ENCODE measurements at regions not wholly inside any gene's neighbourhood (a gene's known extent, or its start where the extent isn't known, plus 50 kb on each side); places are given as distances from the start of the nearest gene placed in this dataset.
"Not testable (repeated sequence)": the region's sequence is repeated elsewhere in the genome, so short reads cannot be mapped to it uniquely, and the experiment has no call there.

DNA sequence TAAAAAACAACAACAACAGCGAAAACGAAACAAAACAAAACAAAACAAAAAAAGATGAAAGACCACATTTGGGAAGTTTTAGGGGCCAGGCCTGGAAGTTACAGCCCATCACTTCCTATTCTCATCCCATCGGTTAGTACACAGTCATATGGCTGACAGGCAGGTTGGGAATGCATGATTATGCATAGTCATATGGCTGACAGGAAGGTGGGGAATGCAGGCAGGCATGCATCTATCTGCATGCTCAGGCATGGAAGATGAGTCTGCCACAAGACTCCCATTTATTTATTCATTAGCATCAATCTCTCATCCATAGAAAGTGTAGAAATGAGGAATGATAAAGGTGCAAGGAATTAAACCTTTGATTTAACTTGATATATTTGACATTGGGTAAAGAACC lies 325.3 kb upstream of the MEX3C start:
- DNase-seq (ENCODE audit: low read depth) = no peak

GRCh38 chr18:51523671-51524070 lies 326.2 kb upstream of the MEX3C start:
- no peak for DNase-seq (ENCODE audit: low read depth)

- DNase-seq (ENCODE audit: low read depth) = no peak
These were observed 328.2 kb upstream of the MEX3C start for GRCh38 chr18:51525453-51526225.

DNA sequence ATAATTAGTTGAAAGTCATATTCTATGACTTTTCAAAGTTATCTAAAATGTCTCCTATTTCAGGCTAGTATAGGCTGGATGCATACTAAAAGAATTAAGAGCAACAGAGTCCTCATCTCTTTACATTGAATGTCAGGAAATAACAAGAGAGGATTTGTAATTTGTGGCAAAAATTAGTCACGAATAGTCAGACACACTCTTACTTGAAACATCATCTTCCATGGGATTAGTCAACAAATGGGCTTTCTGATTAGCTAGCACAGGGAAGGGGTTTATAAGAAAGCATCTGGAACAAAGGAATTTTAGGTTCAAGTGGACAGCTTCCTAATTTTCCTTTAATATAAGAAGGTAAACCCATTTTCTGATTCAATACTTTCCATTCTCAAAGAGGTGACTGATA lies 330.3 kb upstream of the MEX3C start:
- no peak for DNase-seq (ENCODE audit: low read depth)

- DNase-seq (ENCODE audit: low read depth) = no peak
These were observed 334.0 kb upstream of the MEX3C start for GRCh38 chr18:51531501-51531900.

- DNase-seq (ENCODE audit: low read depth) = no peak
These were observed 340.0 kb upstream of the MEX3C start for GRCh38 chr18:51537487-51537886.

GRCh38 chr18:51540562-51540961 lies 343.1 kb upstream of the MEX3C start:
- DNase-seq (ENCODE audit: low read depth) = no peak

DNA sequence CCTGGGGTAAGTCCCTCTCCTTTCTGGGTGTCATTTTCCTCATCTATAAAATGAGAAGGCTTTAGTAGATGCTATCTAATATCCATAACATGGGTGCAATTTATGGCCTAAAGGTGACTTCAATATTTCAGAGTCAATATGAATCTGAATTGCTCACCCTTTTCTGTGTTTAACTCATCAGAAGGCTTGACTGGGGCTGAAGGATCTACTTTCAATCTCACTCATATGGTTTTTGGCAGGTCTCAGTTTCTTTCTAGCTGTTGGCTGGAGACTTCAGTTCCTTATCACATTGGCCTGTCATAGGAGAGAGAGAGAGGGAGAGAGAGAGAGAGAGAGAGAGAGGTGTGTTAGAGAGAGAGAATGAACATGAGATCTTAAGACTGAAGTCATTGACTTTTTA lies 343.7 kb upstream of the MEX3C start:
- no peak for DNase-seq (ENCODE audit: low read depth)

- no peak for DNase-seq (ENCODE audit: low read depth)
These were observed 346.2 kb upstream of the MEX3C start for GRCh38 chr18:51543658-51544155.

DNA sequence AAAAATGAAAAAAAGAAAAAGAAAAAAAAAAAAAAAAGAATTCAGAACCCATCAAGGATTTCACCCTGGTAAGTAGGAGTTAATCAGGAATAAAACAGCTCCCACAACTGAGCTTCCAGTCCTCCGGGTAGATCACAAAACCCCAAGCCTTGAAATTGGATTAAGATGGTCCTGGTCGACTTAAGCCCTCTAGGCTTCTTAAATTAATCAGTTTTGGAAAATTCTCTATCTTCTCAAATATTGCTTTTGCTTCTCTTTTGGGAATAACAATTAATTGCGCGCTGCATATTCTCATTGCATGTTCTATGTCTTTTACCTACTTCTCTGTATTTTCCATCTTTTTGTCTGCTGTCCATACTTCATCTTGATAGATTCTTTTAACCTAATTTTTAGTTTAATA lies 348.0 kb upstream of the MEX3C start:
- DNase-seq (ENCODE audit: low read depth) = no peak

- DNase-seq (ENCODE audit: low read depth) = no peak
These were observed 361.9 kb upstream of the MEX3C start for GRCh38 chr18:51559198-51559901.

DNA sequence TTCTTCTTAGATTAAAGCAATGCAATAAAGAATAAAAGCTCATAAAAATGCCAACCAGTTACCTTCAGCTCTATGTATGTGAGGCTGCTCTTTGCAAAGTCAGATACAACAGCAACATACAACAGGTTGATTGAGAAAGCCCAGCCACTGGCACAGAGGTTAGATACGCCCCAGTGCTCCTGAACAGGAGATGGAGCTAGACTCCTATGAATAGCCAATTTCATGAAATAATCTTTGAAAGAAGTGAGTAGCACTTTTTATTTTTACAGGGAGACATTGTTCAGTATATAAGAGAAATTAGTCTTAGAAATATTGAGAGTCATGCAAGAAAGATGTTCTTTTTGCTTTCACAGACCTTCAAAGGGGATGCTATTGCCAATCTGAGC lies 362.4 kb upstream of the MEX3C start:
- DNase-seq (ENCODE audit: low read depth) = no peak

GRCh38 chr18:51561821-51562220 lies 364.3 kb upstream of the MEX3C start:
- no peak for DNase-seq (ENCODE audit: low read depth)

GRCh38 chr18:51562866-51563265 lies 365.4 kb upstream of the MEX3C start:
- no peak for DNase-seq (ENCODE audit: low read depth)

DNA sequence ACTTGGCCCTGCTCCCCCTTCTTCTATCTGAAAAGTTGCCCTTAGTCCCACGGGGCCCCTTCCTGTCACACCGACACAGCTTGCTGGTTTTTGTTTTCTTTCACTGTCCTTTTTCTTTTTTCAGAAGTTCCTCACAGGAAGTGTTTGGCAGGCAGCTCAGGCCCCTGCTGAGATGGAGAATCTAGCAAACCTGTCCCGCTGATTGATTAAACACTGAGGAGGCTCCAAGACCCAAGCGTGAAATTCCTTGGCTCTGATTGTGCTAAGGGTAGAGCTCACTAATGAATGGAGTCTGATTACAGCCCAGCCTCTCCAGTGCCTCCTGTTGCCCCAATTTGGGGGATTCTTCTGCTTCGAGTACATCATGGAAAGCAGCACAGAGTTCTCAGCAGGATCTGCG lies 365.9 kb upstream of the MEX3C start:
- DNase-seq (ENCODE audit: low read depth) = no peak

DNA sequence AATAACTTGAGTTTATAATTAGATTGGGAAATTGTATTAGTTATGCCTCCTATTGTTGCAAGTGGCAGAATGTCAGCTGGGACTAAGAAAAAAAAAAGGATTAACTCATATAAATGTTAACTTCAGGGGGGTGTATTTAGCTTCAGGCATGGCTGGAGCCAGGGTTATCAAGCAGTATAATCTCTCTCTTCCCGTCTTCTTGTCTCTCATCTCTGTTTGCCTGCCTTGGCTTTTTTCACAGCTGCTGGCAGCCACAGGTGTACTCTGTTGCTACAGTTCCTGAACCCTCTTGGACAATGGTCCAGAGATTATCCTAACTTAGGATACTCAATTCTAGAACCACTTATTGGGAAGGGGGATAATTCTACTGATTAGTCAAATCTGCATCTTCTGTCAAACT lies 370.7 kb upstream of the MEX3C start:
- DNase-seq (ENCODE audit: low read depth) = no peak

DNA sequence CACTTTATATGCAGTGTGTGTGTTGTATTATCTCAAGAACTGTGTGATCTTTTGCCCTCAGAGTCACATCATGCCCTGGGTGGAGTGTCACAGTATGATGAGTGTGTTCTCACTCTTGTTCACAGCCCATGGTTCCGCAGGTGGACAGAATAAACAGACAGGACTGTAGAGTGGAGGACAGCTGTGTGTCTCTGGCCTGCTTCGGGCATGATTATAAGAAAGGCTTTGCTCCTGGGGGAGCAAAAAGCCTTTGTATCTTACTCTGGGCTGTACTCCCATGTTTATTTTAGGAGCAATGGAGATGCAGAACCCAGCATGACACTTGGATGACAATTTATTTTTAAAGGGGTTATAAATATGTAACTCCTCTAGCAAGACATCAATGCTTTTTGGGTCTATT lies 371.7 kb upstream of the MEX3C start:
- no peak for DNase-seq (ENCODE audit: low read depth)

DNA sequence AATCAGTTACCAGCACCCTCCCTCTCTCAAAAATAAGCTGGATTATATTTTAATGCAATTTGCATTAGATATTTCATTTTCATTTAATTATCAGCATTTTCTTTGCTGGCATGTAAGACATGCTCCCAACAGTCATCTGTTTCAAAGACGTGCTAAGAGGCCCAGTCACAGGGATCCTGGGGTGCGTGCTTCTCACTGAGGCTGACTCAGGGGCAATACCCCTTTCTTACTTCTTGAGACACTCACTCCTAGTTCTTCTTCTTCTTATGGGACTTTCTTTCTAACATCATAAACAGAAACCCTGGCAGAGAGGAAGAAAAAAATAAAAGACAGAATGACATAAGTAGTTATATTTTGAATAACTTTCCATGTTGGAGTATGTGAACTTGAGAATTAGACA lies 372.1 kb upstream of the MEX3C start:
- no peak for DNase-seq (ENCODE audit: low read depth)

GRCh38 chr18:51570071-51570470 lies 372.6 kb upstream of the MEX3C start:
- not testable (repeated sequence) for DNase-seq (ENCODE audit: low read depth)

GRCh38 chr18:51573886-51574285 lies 376.4 kb upstream of the MEX3C start:
- DNase-seq (ENCODE audit: low read depth) = not testable (repeated sequence)

- DNase-seq (ENCODE audit: low read depth) = no peak
These were observed 377.7 kb upstream of the MEX3C start for GRCh38 chr18:51575171-51575570.

- DNase-seq (ENCODE audit: low read depth) = no peak
These were observed 381.0 kb upstream of the MEX3C start for GRCh38 chr18:51578406-51578980.

DNA sequence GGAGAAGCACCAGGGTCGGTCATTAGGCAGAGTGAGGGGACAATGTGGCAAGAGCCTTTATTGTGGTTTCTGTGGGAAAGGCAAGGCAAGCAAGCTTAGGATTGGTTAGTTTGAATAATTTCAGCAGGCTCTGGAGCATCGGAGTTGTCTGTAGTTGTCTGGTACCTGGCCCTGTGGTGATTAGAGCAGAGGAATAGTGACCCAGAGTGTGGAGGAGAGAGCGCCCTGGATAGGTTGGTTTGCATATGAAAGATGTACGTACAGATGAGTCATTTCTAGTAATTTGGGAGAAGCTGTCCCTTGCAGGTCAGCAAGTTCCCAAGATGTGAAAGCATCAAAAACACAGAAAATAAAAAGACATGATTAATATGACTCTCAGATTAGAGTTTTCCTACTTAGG lies 383.1 kb upstream of the MEX3C start:
- DNase-seq (ENCODE audit: low read depth) = no peak

All from HS-27A (cell line).